PC-3 (cell line): ENCODE measurements at regions not wholly inside any gene's neighbourhood (a gene's known extent, or its start where the extent isn't known, plus 50 kb on each side); places are given as distances from the start of the nearest gene placed in this dataset.

Experiments
- ATAC-seq: fragments of 200-7000 bp; cut with Tn5 transposase; 2 replicates; pipeline ENCODE4 v1.9.1; 2020; ENCODE audit warnings: mild to moderate bottlenecking, moderate library complexity
- BruUV-seq: library from RNA; stranded (reverse); fragments of 400-500 nt; replicated peaks from 2 replicates; lab custom pipeline; 2021; lab: Mats Ljungman, UMichigan
- CTCF ChIA-PET: fragments of 300-600 bp; sonication (Branson Sonifier 250); formaldehyde crosslinking; loops from one replicate; lab custom pipeline; 2022; ENCODE audit warnings: antibody characterized with exemption; lab: Charles Lee
- POLR2A ChIA-PET: fragments of 300-600 bp; sonication (Branson Sonifier 250); formaldehyde crosslinking; loops from one replicate; lab custom pipeline; 2022; ENCODE audit warnings: antibody characterized with exemption; ENCODE audit not compliant: unreplicated experiment; lab: Charles Lee
- DNase-seq: peaks from one replicate; pipeline ENCODE4 v3.0.0-alpha.2; 2015
- H2AFZ ChIP-seq: fragments of 300-600 bp; sonication (generic); 2 replicates; pipeline ENCODE4 v1.6.0; 2016; ENCODE audit warnings: antibody characterized with exemption, low read length
- H3F3A ChIP-seq: fragments of 300-600 bp; sonication (generic); one replicate; pipeline ENCODE4 v1.6.0; 2017; ENCODE audit warnings: antibody characterized with exemption, low read length, control low read depth, mild to moderate bottlenecking; ENCODE audit not compliant: unreplicated experiment
- H3K27ac ChIP-seq: fragments of 300-600 bp; sonication (generic); 2 replicates; pipeline ENCODE4 v1.5.1; 2016; ENCODE audit warnings: mild to moderate bottlenecking, low read length
- H3K27me3 ChIP-seq: fragments of 300-600 bp; sonication (generic); 2 replicates; pipeline ENCODE4 v1.6.1; 2016; ENCODE audit warnings: low read length, mixed read lengths
- H3K36me3 ChIP-seq: fragments of 300-600 bp; sonication (generic); 2 replicates; pipeline ENCODE4 v1.6.1; 2016; ENCODE audit warnings: low read depth, mixed run types, low read length, mixed read lengths
- H3K4me1 ChIP-seq: fragments of 300-600 bp; sonication (generic); 2 replicates; pipeline ENCODE4 v1.5.1; 2016; ENCODE audit warnings: low read length; ENCODE audit not compliant: insufficient read depth
- H3K4me2 ChIP-seq: fragments of 300-600 bp; sonication (generic); 2 replicates; pipeline ENCODE4 v1.6.0; 2016; ENCODE audit warnings: low read length
- H3K4me3 ChIP-seq: fragments of 300-600 bp; sonication (generic); 2 replicates; pipeline ENCODE4 v1.5.1; 2016; ENCODE audit warnings: mild to moderate bottlenecking, low read length, mixed read lengths
- H3K79me2 ChIP-seq: fragments of 300-600 bp; sonication (generic); 2 replicates; pipeline ENCODE4 v1.6.1; 2017; ENCODE audit warnings: low read length, mixed read lengths
- H3K9ac ChIP-seq: fragments of 300-600 bp; sonication (generic); 2 replicates; pipeline ENCODE4 v1.6.0; 2016; ENCODE audit warnings: mild to moderate bottlenecking, low read length
- H3K9me2 ChIP-seq: fragments of 300-600 bp; sonication (generic); replicated peaks from 2 replicates; pipeline ENCODE4 v1.6.1; 2016; ENCODE audit warnings: mixed run types, low read length, mixed read lengths
- H3K9me3 ChIP-seq: fragments of 300-600 bp; sonication (generic); 2 replicates; pipeline ENCODE4 v1.6.1; 2016; ENCODE audit warnings: low read length, mixed read lengths
- H4K20me1 ChIP-seq: fragments of 300-600 bp; sonication (generic); 2 replicates; pipeline ENCODE4 v1.6.1; 2016; ENCODE audit warnings: low read length, mixed read lengths
- CTCF ChIP-seq: fragments of 300-600 bp; sonication (generic); conservative IDR thresholded peaks from 2 replicates; pipeline ENCODE4 v1.5.1; 2017; ENCODE audit warnings: antibody characterized with exemption, low read depth, mild to moderate bottlenecking, low read length
- EZH2 ChIP-seq: fragments of 300-600 bp; sonication (generic); IDR thresholded peaks from one replicate; pipeline ENCODE4 v1.6.1; 2017; ENCODE audit warnings: antibody characterized with exemption, mild to moderate bottlenecking, low read length; ENCODE audit not compliant: unreplicated experiment
- EZH2phosphoT487 ChIP-seq: fragments of 300-600 bp; sonication (generic); IDR thresholded peaks from 2 replicates; pipeline ENCODE4 v1.6.1; 2018; ENCODE audit warnings: mild to moderate bottlenecking, antibody characterized with exemption, low read length, borderline replicate concordance
- intact Hi-C: fragments of 100-400 bp; cut with micrococcal nuclease; formaldehyde crosslinking; loops from 2 replicates; pipeline ENCODE4 v1.9.0; 2023

GRCh38 chr18:56038171-56039030 is 450.4 kb upstream of the TCF4 start:
- no peak overlapping the region for H3K27ac ChIP-seq
- H3K4me2 ChIP-seq: no peak overlapping the region
- intact Hi-C loops: no loop called here
- no peaks in the 10 kb centered on the region for H4K20me1 ChIP-seq
- H3K9ac ChIP-seq: no peak overlapping the region
- H2AFZ ChIP-seq: no peak overlapping the region
- ChIA-PET POLR2A (no interaction called here), CTCF (no interaction called here)
- ATAC-seq: no peak
- H3K4me1 ChIP-seq: no peaks in the 10 kb centered on the region
- TF ChIP-seq EZH2 (no peak), CTCF (no peak), EZH2phosphoT487 (no peak)
- H3K79me2 ChIP-seq: no peaks in the 10 kb centered on the region
- no peaks in the 10 kb centered on the region for H3K36me3 ChIP-seq
- no peaks in the 10 kb centered on the region for H3F3A ChIP-seq
- H3K27me3 ChIP-seq: no peaks in the 10 kb centered on the region
- H3K9me2 ChIP-seq: no peaks in the 10 kb centered on the region
- no peak for DNase-seq
- BruUV-seq: no TSS peak
- no peaks in the 10 kb centered on the region for H3K9me3 ChIP-seq
- H3K4me3 ChIP-seq: no peak overlapping the region

- Histone ChIP-seq H3K9me2 (no peaks in the 10 kb centered on the region), H3K27ac (no peak overlapping the region), H3K9ac (no peak overlapping the region), H2AFZ (no peak overlapping the region), H3K9me3 (no peaks in the 10 kb centered on the region), H3K36me3 (no peaks in the 10 kb centered on the region), H3F3A (no peaks in the 10 kb centered on the region), H3K4me3 (no peak overlapping the region), H3K79me2 (no peaks in the 10 kb centered on the region), H3K4me2 (no peak overlapping the region), H4K20me1 (no peaks in the 10 kb centered on the region), H3K4me1 (no peaks in the 10 kb centered on the region), H3K27me3 (no peaks in the 10 kb centered on the region)
- no peak for ATAC-seq
- intact Hi-C loops: no loop called here
- DNase-seq: no peak
- BruUV-seq: no TSS peak
- CTCF ChIA-PET: no interaction called here
- POLR2A ChIA-PET: no interaction called here
- TF ChIP-seq CTCF: no peak
- no peak for TF ChIP-seq EZH2
- no peak for TF ChIP-seq EZH2phosphoT487
Measured at GRCh38 chr18:56036741-56037140, 448.7 kb upstream of the TCF4 start.

GRCh38 chr18:56035546-56035945 is 447.6 kb upstream of the TCF4 start:
- Histone ChIP-seq H2AFZ (no peak overlapping the region), H3K9ac (no peak overlapping the region), H3K36me3 (no peaks in the 10 kb centered on the region), H3K4me2 (no peak overlapping the region), H3K79me2 (no peaks in the 10 kb centered on the region), H3K9me2 (no peaks in the 10 kb centered on the region), H4K20me1 (no peaks in the 10 kb centered on the region), H3K27ac (no peak overlapping the region), H3F3A (no peaks in the 10 kb centered on the region), H3K27me3 (no peaks in the 10 kb centered on the region), H3K9me3 (no peaks in the 10 kb centered on the region), H3K4me1 (no peaks in the 10 kb centered on the region), H3K4me3 (no peak overlapping the region)
- TF ChIP-seq CTCF (no peak), EZH2phosphoT487 (no peak), EZH2 (no peak)
- ChIA-PET POLR2A (no interaction called here), CTCF (no interaction called here)
- intact Hi-C loops: no loop called here
- BruUV-seq: no TSS peak
- DNase-seq (no peak), ATAC-seq (no peak)
